ENCODE measurements at regions not wholly inside any gene's neighbourhood (a gene's known extent, or its start where the extent isn't known, plus 50 kb on each side); places are given as distances from the start of the nearest gene placed in this dataset.

GRCh38 chr11:95595973-95596489 is 193.6 kb downstream of the FAM76B start:
- TF ChIP-seq EZH2 (IDR thresholded peaks at IDR 0.05) (no peak), POLR2AphosphoS5 (IDR thresholded peaks at IDR 0.05; ENCODE audit: borderline replicate concordance, low read depth, low read length) (no peak)

Measured in SK-N-MC (cell line).